PC-9 (cell line): ENCODE measurements at regions not wholly inside any gene's neighbourhood (a gene's known extent, or its start where the extent isn't known, plus 50 kb on each side); places are given as distances from the start of the nearest gene placed in this dataset.

Experiments
- BruUV-seq: library from RNA; stranded (reverse); fragments of 400-500 nt; replicated peaks from 2 replicates; lab custom pipeline; 2021; lab: Mats Ljungman, UMichigan
- CTCF ChIA-PET: fragments of 300-600 bp; sonication (Branson Sonifier 250); formaldehyde crosslinking; loops from one replicate; lab custom pipeline; 2022; ENCODE audit warnings: antibody characterized with exemption; lab: Charles Lee
- POLR2A ChIA-PET: fragments of 300-600 bp; sonication (Branson Sonifier 250); formaldehyde crosslinking; loops from one replicate; lab custom pipeline; 2022; ENCODE audit warnings: antibody characterized with exemption; ENCODE audit not compliant: unreplicated experiment; lab: Charles Lee
- DNase-seq, 2 experiments: peaks; one replicate each; pipeline versions ENCODE4 v3.0.0 to v3.0.0-alpha.2; 2015 to 2022; ENCODE audit warnings: mixed read lengths in 1 of 2
- H2AFZ ChIP-seq: fragments of 200-600 bp; sonication (generic); 2 replicates; pipeline ENCODE4 v1.8.1; 2017; ENCODE audit warnings: antibody characterized with exemption
- H3F3A ChIP-seq: fragments of 200-600 bp; sonication (generic); 2 replicates; pipeline ENCODE4 v1.8.1; 2017; ENCODE audit warnings: antibody characterized with exemption, mild to moderate bottlenecking, low read depth; ENCODE audit not compliant: insufficient read depth
- H3K27ac ChIP-seq: fragments of 200-600 bp; sonication (generic); 2 replicates; pipeline ENCODE4 v1.6.1; 2016; ENCODE audit warnings: mixed run types
- H3K27me3 ChIP-seq: fragments of 200-600 bp; sonication (generic); 2 replicates; pipeline ENCODE4 v1.6.1; 2016; ENCODE audit warnings: low read depth, mixed run types; ENCODE audit not compliant: insufficient read depth
- H3K36me3 ChIP-seq: fragments of 200-600 bp; sonication (generic); 2 replicates; pipeline ENCODE4 v1.6.1; 2016; ENCODE audit warnings: low read depth, mixed run types
- H3K4me1 ChIP-seq: fragments of 200-600 bp; sonication (generic); replicated peaks from 2 replicates; pipeline ENCODE4 v1.6.1; 2016; ENCODE audit warnings: mixed run types; ENCODE audit not compliant: insufficient read depth
- H3K4me2 ChIP-seq: fragments of 200-600 bp; sonication (generic); 2 replicates; pipeline ENCODE4 v1.6.1; 2017; ENCODE audit warnings: mixed run types
- H3K4me3 ChIP-seq: fragments of 200-600 bp; sonication (generic); 2 replicates; pipeline ENCODE4 v1.6.1; 2016; ENCODE audit warnings: mixed run types
- H3K79me2 ChIP-seq: fragments of 200-600 bp; sonication (generic); 2 replicates; pipeline ENCODE4 v1.6.1; 2017; ENCODE audit warnings: low read depth, mixed run types
- H3K9me2 ChIP-seq: fragments of 200-600 bp; sonication (generic); 2 replicates; pipeline ENCODE4 v1.8.1; 2017; ENCODE audit warnings: mild to moderate bottlenecking; ENCODE audit not compliant: insufficient read depth
- H3K9me3 ChIP-seq: fragments of 200-600 bp; sonication (generic); 2 replicates; pipeline ENCODE4 v1.8.1; 2016; ENCODE audit warnings: low read depth; ENCODE audit not compliant: insufficient read depth
- H4K20me1 ChIP-seq: fragments of 200-600 bp; sonication (generic); 2 replicates; pipeline ENCODE4 v1.8.1; 2017; ENCODE audit not compliant: insufficient read depth
- EZH2 ChIP-seq: fragments of 200-600 bp; sonication (generic); IDR thresholded peaks from 2 replicates; pipeline ENCODE4 v1.8.0; 2017; ENCODE audit warnings: antibody characterized with exemption, low read depth
- intact Hi-C: fragments of 100-400 bp; cut with micrococcal nuclease; formaldehyde crosslinking; loops from one replicate; pipeline ENCODE4 v1.10.0; 2022; ENCODE audit not compliant: unreplicated experiment
- TF ChIP-seq, protein P1 (sequence below): fragments of 200-600 bp; sonication (generic); conservative IDR thresholded peaks from 2 replicates; pipeline ENCODE4 v1.6.1; 2017; ENCODE audit warnings: mixed run types, antibody characterized with exemption, mild to moderate bottlenecking, moderate library complexity

- ChIA-PET CTCF (no interaction called here), POLR2A (interaction anchor here (0.6 kb wide), 1 partner anchor 992 kb away, joined by 3 read pairs; no protein-coding TSS in a partner anchor)
- no TSS peak for BruUV-seq
- Histone ChIP-seq H3F3A (no peaks in the 10 kb centered on the region), H3K27ac (no peak overlapping the region), H3K4me2 (peak overlapping the region; percentile 58), H3K79me2 (no peaks in the 10 kb centered on the region), H3K9me2 (no peaks in the 10 kb centered on the region), H2AFZ (no peak overlapping the region), H4K20me1 (no peaks in the 10 kb centered on the region), H3K27me3 (peaks cover 56% of the 10 kb centered on the region), H3K4me1 (no peaks in the 10 kb centered on the region), H3K9me3 (no peaks in the 10 kb centered on the region), H3K4me3 (no peak overlapping the region), H3K36me3 (no peaks in the 10 kb centered on the region)
- DNase-seq, result no peak
- TF ChIP-seq EZH2, result no peak
- TF ChIP-seq, protein P1, sequence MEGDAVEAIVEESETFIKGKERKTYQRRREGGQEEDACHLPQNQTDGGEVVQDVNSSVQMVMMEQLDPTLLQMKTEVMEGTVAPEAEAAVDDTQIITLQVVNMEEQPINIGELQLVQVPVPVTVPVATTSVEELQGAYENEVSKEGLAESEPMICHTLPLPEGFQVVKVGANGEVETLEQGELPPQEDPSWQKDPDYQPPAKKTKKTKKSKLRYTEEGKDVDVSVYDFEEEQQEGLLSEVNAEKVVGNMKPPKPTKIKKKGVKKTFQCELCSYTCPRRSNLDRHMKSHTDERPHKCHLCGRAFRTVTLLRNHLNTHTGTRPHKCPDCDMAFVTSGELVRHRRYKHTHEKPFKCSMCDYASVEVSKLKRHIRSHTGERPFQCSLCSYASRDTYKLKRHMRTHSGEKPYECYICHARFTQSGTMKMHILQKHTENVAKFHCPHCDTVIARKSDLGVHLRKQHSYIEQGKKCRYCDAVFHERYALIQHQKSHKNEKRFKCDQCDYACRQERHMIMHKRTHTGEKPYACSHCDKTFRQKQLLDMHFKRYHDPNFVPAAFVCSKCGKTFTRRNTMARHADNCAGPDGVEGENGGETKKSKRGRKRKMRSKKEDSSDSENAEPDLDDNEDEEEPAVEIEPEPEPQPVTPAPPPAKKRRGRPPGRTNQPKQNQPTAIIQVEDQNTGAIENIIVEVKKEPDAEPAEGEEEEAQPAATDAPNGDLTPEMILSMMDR, result no peak
- intact Hi-C loops, result no loop called here
Observed at GRCh38 chr11:116194156-116194904, 578.5 kb downstream of the BUD13 start.

DNA sequence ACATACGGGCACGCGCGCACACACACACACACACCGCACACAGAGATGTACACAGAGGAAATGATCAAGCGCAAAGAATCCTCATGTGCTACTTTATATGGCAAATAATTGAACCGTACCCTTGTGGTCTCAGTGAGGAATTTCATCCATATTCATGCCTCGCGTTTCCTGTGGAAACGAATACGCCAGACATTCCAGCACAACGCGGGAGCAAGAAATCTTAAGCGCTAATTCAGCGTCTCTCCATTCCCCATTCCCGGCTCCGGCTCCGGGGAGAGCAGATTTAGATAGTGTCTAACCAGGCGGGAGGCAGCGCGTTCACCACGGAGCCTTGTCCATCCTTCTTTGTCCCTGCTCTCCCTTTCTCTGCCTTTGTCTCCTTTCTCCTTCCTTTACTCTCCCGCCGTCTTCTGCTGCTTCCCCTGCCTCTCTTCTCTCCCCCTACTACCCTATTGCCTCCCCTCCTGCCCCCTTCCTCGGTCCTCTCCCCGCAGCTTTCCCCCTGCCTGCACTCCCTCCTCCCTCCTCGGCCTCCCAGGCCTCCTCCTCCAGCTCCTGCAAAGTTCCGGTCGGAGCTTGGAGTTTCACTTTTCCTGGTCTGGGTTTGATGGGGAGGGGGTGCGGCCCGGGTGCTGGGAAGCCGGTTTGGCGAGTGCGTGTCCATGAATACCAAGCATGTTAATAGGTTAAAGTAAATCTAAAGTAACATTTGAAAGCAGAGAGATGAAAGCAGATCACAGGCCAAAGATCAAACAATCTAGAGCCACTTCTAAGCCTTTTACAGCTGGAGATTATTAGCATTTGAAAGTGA is 579.3 kb downstream of the BUD13 start:
- H2AFZ ChIP-seq, result no peak overlapping the region
- TF ChIP-seq, protein P1, result no peak
- no peak for TF ChIP-seq EZH2
- H3K4me3 ChIP-seq, result no peak overlapping the region; the same call in 1 of the 2 replicates
- no TSS peak for BruUV-seq
- POLR2A ChIA-PET, result no interaction called here
- H3K36me3 ChIP-seq, result no peaks in the 10 kb centered on the region
- H3K27ac ChIP-seq, result no peak overlapping the region
- H3K4me2 ChIP-seq, result peak overlapping the region; percentile 58
- DNase-seq, result peak in 1 of 2 experiments; percentile 8
- H3K9me2 ChIP-seq, result no peaks in the 10 kb centered on the region
- no peaks in the 10 kb centered on the region for H3K79me2 ChIP-seq
- CTCF ChIA-PET, result no interaction called here
- H4K20me1 ChIP-seq, result no peaks in the 10 kb centered on the region
- no peaks in the 10 kb centered on the region for H3F3A ChIP-seq
- no peaks in the 10 kb centered on the region for H3K4me1 ChIP-seq
- intact Hi-C loops, result no loop called here
- H3K9me3 ChIP-seq, result no peaks in the 10 kb centered on the region
- peaks cover 52% of the 10 kb centered on the region for H3K27me3 ChIP-seq

GRCh38 chr11:116192509-116193210 is 580.1 kb downstream of the BUD13 start:
- ChIA-PET CTCF (no interaction called here), POLR2A (no interaction called here)
- peaks cover 45% of the 10 kb centered on the region for H3K27me3 ChIP-seq
- BruUV-seq, result no TSS peak
- H3K4me1 ChIP-seq, result no peaks in the 10 kb centered on the region
- no peak overlapping the region for H3K27ac ChIP-seq
- no peak for DNase-seq
- H3K9me3 ChIP-seq, result no peaks in the 10 kb centered on the region
- H3F3A ChIP-seq, result no peaks in the 10 kb centered on the region
- H4K20me1 ChIP-seq, result no peaks in the 10 kb centered on the region
- H3K79me2 ChIP-seq, result no peaks in the 10 kb centered on the region
- H2AFZ ChIP-seq, result no peak overlapping the region
- H3K4me3 ChIP-seq, result no peak overlapping the region
- intact Hi-C loops, result no loop called here
- no peak overlapping the region for H3K4me2 ChIP-seq
- H3K9me2 ChIP-seq, result no peaks in the 10 kb centered on the region
- TF ChIP-seq EZH2, result no peak
- TF ChIP-seq, protein P1, result no peak
- no peaks in the 10 kb centered on the region for H3K36me3 ChIP-seq
